Activated T-cell treated with anti-CD3 and anti-CD28 coated beads for 1 hour (primary cell): ENCODE measurements at regions not wholly inside any gene's neighbourhood (a gene's known extent, or its start where the extent isn't known, plus 50 kb on each side); places are given as distances from the start of the nearest gene placed in this dataset.

Experiments
- DNase-seq: peaks from one replicate; pipeline ENCODE4 v3.0.0-alpha.2; 2020; ENCODE audit warnings: low read depth

- no peak for DNase-seq
Measured at GRCh38 chr2:118186858-118187254, 98.6 kb downstream of the INSIG2 start.

GRCh38 chr2:118186110-118186857, 98.0 kb downstream of the INSIG2 start:
- DNase-seq, result peak; percentile 72

- DNase-seq, result peak; percentile 27
Measured at GRCh38 chr2:118185210-118186109, 97.2 kb downstream of the INSIG2 start.

GRCh38 chr2:118183381-118183780, 95.1 kb downstream of the INSIG2 start:
- no peak for DNase-seq

GRCh38 chr2:118179445-118179844, 91.2 kb downstream of the INSIG2 start:
- DNase-seq, result no peak

GRCh38 chr2:118177884-118178283, 89.6 kb downstream of the INSIG2 start:
- no peak for DNase-seq

- DNase-seq, result no peak
Measured at GRCh38 chr2:118177318-118177717, 89.0 kb downstream of the INSIG2 start.

GRCh38 chr2:118176601-118177000, 88.3 kb downstream of the INSIG2 start:
- DNase-seq, result no peak

- DNase-seq, result no peak
Measured at GRCh38 chr2:118171546-118171945, 83.3 kb downstream of the INSIG2 start.

- no peak for DNase-seq
Measured at GRCh38 chr2:118169359-118170005, 81.2 kb downstream of the INSIG2 start.

- DNase-seq, result no peak
Measured at GRCh38 chr2:118168615-118169014, 80.3 kb downstream of the INSIG2 start.

GRCh38 chr2:118167026-118167425, 78.8 kb downstream of the INSIG2 start:
- DNase-seq, result no peak

GRCh38 chr2:118166242-118166641, 78.0 kb downstream of the INSIG2 start:
- no peak for DNase-seq

GRCh38 chr2:118165595-118165994, 77.3 kb downstream of the INSIG2 start:
- no peak for DNase-seq
